ENCODE measurements at regions not wholly inside any gene's neighbourhood (a gene's known extent, or its start where the extent isn't known, plus 50 kb on each side); places are given as distances from the start of the nearest gene placed in this dataset.
A peak's percentile ranks its signal among the peaks of the same experiment; 100 is the strongest.

- no peak for DNase-seq
Observed at GRCh38 chr14:22011253-22011642, 337.6 kb upstream of the OR4E1 start.

- no peak for DNase-seq
Observed at GRCh38 chr14:22010545-22011252, 337.1 kb upstream of the OR4E1 start.

DNA sequence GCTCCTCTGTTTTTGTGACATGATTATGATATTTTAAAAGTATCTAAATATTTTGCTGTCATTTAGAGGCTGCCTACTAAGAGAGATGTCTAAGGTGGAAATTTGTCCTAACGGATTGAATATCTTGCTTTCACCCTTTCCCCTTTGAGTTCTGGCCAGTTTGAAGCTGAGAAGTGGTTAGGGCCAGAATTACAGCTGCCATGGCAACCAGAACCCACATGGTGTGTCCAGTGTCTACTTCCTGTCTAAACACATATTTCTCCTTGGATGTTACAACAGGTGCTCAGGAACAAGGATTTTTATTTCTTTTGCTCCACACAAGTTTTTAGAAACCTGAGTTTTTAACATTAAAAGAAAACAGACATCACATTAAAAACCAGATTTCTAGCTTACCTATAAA lies 335.1 kb upstream of the OR4E1 start:
- DNase-seq: no peak

- DNase-seq: no peak
Observed at GRCh38 chr14:22007784-22008412, 334.3 kb upstream of the OR4E1 start.

GRCh38 chr14:22007363-22007762 lies 333.7 kb upstream of the OR4E1 start:
- no peak for DNase-seq

- no peak for DNase-seq
Observed at GRCh38 chr14:22003461-22003860, 329.8 kb upstream of the OR4E1 start.

DNA sequence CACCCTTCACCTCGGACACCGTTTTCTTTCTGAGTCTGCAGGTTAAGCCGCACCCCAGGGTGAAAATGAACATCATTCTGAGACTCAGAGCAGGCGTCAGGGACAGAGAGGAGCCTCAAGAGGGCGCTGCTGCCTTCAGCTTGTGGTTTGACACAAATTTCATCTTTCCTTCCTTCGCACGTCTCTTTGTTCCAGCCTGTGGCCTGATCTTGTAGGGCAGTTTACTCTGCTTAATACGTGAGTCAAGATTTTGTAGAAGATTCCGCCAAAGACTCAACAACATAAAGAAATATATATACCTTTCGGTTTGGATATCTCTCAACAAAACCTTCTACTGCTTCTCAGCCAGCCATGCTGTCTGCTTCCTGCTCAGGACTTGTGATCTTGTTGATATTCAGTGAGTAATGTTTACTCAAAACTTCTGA lies 329.3 kb upstream of the OR4E1 start:
- no peak for DNase-seq

DNA sequence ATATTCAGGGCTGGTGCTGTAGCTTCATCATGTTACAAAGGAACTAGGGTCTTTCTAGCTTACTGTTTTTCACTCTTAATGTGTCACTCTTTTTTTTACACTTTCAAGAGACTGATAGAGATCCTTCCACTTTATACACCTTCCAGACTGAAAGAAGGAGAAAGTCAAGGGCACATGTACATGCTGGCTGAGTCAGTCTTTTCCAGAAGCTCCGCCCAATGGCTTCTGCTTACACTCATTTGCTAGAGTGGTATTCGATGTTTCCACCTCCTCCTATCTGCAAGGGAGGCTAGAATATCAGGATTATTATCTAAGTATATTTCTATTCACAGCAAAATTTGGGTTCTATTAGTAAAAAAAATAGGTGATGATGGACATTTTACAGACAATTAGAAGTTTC lies 325.8 kb upstream of the OR4E1 start:
- no peak for DNase-seq

- DNase-seq: no peak
Observed at GRCh38 chr14:21997300-21997699, 323.7 kb upstream of the OR4E1 start.

GRCh38 chr14:21995332-21995731 lies 321.7 kb upstream of the OR4E1 start:
- no peak for DNase-seq

DNA sequence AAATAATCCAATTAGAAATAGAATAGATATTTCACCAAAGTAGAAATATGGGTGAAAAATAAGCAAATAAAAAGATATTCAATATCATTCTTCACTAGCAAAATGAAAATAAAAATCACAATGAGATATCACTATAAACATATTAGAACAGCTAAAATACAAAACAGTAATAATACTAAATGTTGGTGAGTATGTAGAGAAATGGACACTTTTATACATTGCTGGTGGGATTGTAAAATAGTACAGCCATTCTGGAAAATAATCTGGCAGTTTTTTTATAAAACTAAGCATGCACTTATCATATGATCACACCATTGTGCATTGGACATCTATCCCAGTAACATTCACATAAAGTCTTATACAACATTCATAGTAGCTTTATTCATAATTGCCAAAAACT lies 320.2 kb upstream of the OR4E1 start:
- no peak for DNase-seq

- DNase-seq: no peak
Observed at GRCh38 chr14:21993070-21993469, 319.5 kb upstream of the OR4E1 start.

- DNase-seq: no peak
Observed at GRCh38 chr14:21991130-21991529, 317.5 kb upstream of the OR4E1 start.

GRCh38 chr14:21990116-21990515 lies 316.5 kb upstream of the OR4E1 start:
- DNase-seq: no peak

GRCh38 chr14:21989090-21989489 lies 315.5 kb upstream of the OR4E1 start:
- DNase-seq: no peak

DNA sequence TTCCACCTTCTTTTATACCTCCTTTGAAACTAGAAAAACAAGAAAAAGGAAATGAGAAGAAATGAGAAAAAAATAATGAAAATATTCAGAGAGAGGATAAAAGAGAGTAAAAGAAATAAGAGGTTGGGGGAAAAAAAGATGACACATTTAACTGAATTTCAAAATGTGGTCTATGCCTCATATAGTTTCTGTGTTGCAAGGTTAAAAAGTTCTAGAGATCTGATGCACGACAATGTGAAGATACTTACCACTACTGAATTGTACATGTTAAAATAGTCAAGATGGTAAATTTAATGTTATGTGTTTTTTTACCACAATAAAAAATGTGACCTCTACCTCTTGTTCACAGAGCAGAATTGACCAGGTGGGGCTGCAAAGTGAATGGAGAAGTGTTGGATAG lies 314.8 kb upstream of the OR4E1 start:
- no peak for DNase-seq

DNA sequence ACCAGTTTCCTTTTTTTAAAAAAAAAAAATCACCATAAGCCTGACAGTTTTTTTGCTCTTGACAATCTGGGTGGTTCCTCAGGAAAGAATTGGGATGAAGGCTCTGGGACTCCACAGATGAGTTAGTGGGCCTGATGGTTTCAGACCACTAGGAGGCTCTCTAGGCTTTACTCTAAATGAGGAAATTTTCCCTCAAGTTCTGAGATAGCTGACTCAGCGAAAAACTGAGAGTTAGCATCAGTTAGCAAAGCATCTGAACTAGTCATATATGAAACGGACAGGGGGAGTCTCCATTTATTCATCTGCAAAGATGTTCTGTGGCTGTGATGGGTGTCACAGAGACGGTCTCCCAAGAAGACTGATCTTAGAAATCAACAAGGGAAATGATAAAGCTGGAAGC lies 314.3 kb upstream of the OR4E1 start:
- no peak for DNase-seq

GRCh38 chr14:21985081-21985480 lies 311.5 kb upstream of the OR4E1 start:
- no peak for DNase-seq

DNA sequence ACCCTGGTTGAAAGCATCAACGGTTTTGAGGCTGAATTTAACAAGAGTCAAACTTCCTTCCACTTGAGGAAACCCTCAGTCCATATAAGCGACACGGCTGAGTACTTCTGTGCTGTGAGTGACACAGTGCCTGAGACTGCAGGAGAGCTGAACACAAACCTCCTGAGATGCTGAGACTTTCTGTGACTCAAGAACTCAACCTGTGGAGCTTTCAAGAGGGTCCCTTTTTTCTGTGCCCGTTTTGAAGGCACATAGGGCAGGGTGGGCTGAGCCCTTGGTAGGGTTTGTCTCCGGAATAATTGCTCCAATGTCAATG lies 305.3 kb upstream of the OR4E1 start:
- no peak for DNase-seq

- peak; percentile 1 for DNase-seq
Observed at GRCh38 chr14:21978184-21978998, 304.8 kb upstream of the OR4E1 start.

- no peak for DNase-seq
Observed at GRCh38 chr14:21974741-21975140, 301.1 kb upstream of the OR4E1 start.

DNA sequence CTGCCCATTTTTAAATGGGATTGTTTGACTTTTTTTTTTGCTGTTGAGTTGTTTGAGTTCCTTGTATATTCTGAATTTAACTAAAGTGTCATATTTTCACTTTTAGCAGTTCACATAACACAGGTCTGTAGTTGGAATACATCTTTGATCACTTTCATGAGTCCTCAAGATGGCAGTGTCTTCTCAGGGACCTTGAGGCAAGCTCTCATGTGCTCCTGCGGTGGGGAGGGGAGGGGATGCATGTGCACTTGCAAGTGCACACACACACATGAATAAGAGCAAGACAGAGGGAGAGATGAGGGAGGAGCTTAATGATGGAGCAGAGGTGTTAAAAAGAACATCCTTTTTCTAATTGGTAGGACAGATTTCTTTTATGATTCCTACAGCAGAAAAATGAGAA lies 291.4 kb upstream of the OR4E1 start:
- DNase-seq: no peak

DNA sequence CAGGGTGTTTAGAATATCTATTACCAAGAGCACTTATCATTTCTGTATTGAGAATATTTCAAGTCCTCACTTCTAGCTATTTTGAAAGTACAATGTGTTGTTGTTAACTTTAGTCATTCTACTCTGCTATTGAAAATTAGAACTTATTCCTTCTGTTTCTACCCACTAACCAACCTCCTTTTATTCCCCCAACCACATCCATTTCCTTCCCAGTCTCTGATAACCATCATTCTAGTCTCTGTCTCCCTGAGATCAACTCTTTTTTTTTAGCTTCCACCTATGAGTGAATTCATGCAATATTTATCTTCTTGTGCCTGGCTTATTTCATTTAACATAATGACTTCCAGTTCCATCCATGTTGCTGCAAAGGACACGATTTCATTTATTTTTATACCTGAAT lies 290.6 kb upstream of the OR4E1 start:
- no peak for DNase-seq

DNA sequence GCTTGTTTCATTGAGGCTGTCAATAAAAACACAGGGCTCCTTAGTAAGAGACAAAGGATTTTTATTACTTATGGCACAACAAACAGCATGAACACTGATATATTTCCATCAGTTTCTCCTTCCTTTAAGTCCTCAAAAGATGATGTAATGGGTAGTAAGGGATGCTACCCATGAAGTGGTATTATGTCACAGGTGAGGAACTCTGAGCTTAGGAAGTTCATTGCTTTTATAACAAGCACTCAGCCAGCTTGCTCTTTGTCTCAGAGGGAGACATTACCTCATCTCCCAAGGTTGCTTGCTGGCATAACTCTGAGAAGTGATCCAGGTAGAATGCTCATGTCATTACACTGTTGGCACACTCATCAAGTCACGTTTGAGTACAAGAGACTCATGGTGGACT lies 287.0 kb upstream of the OR4E1 start:
- no peak for DNase-seq
